ENCODE measurements at regions not wholly inside any gene's neighbourhood (a gene's known extent, or its start where the extent isn't known, plus 50 kb on each side); places are given as distances from the start of the nearest gene placed in this dataset.
A peak's percentile ranks its signal among the peaks of the same experiment; 100 is the strongest.

DNA sequence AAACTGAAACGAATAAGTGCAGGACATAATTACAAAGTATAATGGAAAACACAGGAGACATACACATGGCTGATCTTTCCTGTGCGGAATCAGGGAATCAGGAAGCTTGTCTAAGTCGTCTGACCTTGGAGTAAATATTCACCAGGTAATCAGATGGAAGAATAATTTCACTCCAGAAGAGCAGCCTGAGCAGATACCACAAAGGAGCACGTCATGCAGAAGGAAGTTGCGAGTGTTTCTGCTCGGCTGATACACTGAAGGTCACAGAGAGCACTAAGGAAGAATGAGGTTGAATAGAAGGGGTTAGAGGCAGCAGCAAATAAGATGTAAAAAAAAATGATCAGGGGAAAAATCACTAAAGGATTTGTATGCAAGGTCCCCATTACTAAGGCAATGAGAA is 122.3 kb upstream of the GPC6 start:
- DNase-seq (no peak), ATAC-seq (no peak)
- intact Hi-C loops (cut with DNase I) = no loop called here

GRCh38 chr13:93108111-93108601 is 118.5 kb upstream of the GPC6 start:
- DNase-seq (no peak), ATAC-seq (no peak)
- intact Hi-C loops (cut with DNase I) = no loop called here

DNA sequence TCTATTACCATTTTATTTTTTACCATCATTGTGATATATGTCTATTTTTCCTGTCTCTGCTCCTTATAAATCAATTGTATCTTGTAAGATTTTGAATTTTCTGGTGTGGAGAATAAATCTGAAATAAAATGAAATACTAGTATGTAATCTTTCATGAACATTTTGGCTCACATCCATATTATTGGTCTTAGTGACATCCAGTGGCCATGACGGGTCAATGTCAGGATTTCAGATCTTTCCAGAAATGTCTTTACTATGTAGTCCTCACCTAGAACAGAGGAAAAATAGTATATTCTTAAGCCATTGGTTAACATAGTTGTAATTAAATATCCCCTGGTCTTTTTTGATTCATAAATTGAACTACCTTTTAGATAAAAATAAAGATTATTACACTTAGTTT is 109.8 kb upstream of the GPC6 start:
- DNase-seq (no peak), ATAC-seq (no peak)
- intact Hi-C loops (cut with DNase I) = no loop called here

- intact Hi-C loops (cut with DNase I) = no loop called here
- no peak for DNase-seq
- ATAC-seq = no peak
These were observed 108.5 kb upstream of the GPC6 start for GRCh38 chr13:93118081-93118615.

DNA sequence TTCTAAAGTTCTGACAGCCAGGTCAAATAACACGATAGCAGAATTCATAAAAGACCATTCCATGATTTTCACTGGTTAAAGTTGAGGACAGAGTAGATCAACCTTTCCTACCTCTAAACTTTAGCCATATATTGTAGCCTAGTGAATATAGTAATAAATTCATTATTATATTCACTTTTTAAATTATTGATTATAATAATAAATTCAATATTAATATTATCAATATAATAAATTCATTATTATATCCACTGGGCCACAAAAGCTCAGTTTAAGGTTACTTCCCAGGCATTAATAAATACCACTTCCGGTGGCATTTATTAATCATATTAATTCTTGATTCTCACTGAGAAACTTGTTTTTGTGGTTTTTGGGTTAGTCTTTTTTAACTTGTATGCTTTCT is 85.7 kb upstream of the GPC6 start:
- intact Hi-C loops (cut with DNase I) = no loop called here

GRCh38 chr13:93144031-93144430 is 82.6 kb upstream of the GPC6 start:
- intact Hi-C loops (cut with DNase I) = no loop called here
- no peak for ATAC-seq

More for the DNA sequence above, 85.7 kb upstream of the GPC6 start:
- no peak for DNase-seq
- no peak for ATAC-seq

DNA sequence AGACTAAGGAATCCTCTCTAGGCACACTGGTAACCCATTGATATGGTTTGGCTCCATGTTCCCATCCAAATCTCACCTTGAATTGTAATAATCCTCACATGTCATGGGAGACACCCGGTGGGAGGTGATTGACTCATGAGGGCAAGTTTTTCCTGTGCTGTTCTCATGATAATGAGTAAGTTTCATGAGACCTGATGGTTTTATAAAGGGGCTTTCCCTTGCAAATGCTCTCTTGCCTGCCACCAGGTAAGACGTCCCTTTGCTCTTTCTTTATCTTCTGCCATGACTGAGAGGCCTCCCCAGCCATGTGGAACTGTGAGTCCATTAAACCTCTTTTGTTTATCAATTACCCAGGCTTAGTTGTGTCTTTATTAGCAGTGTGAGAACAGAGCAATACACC is 81.4 kb upstream of the GPC6 start:
- no peak for DNase-seq
- ATAC-seq = no peak
- intact Hi-C loops (cut with DNase I) = no loop called here

More at GRCh38 chr13:93144031-93144430, 82.6 kb upstream of the GPC6 start:
- no peak for DNase-seq

DNA sequence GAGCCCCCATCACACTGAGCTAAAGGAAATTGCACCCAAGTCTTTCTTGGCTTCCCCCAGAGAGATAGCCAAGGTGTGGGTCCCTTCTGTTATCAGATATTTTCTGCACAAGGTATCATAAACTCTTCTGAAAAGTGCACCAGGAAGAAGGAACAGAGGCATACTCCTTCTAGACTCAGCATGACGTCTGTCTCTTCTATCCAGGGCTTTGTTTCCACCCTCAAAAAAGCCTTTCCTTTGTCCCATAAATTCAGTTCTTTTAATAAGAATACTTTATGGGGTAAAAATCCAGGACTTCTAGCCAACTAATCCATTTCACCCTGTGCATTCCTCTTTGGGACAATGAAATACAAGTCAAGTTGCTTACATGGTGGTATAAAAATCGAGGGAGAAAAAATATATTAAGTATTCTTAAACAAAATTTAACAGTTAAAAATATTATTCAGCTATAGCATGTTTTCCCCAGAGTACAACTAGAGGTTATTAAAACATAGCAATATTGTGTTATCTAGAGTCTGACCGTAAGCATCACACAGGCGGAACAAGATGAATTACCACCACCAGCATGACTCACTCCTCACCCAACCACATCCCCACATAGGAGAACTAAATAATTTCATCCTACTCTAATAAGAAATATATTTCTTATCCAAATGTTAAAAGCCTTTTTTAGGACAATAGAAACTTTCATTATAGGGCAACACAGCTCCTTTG is 79.9 kb upstream of the GPC6 start:
- DNase-seq (no peak), ATAC-seq (peak in 1 of 2 donors; percentile 91)
- intact Hi-C loops (cut with DNase I) = no loop called here

DNA sequence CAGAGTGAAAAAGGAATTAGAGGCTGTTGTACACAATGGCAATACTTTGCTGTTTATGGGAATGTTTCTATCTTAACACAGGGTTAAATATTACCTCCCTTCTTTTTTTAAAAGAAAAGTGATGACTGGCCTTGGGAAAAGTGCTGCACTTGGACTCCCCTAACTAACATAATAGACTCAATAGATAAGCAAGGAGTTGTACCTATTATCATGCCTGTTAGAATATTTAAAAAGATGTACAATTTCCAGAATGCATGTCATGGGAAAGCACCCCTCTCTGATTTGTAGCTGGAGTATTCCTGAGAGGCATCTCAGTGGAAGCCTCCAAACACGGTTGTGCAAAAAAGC is 79.3 kb upstream of the GPC6 start:
- DNase-seq = no peak
- ATAC-seq = no peak
- intact Hi-C loops (cut with DNase I) = no loop called here

GRCh38 chr13:93147946-93148345 is 78.7 kb upstream of the GPC6 start:
- intact Hi-C loops (cut with DNase I) = no loop called here
- ATAC-seq (no peak), DNase-seq (no peak)

DNA sequence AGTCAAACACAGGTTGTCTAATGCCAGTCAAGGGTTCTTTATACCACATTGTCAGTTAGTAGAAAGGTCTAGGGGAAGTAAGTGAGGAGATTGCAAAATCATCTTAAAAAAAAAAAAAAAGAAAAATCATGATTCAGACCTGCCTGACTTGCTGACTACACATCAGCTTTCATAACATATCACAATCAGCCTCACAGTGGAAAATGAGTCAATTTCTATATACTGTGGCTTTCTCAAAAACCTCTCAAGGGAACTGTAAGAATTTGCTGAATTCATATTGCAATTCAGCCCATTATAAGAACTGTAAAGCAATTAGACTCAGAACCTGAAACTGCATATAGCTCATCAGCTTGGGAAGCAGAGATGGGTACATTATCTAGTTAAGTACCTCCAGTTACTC is 75.3 kb upstream of the GPC6 start:
- ATAC-seq (peak in 1 of 2 donors; percentile 89), DNase-seq (no peak)
- intact Hi-C loops (cut with DNase I) = no loop called here

DNA sequence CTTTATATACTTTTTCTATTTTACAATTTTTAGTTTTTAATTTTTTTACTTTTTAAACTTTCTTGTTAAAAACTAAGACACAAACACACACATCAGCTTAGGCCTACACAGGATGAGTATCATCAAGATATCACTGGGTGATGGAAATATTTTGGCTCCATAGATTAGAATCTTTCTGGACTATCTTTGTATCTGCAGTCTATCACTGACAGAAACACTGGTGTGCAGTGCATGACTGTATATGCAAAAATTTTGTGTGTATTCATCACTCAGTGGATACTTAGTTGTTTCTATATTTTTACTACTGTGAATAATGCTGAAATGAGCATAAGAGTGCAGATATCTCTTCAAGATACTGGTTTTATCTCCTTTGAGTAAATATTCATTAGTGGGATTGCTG is 68.0 kb upstream of the GPC6 start:
- DNase-seq (no peak), ATAC-seq (no peak)
- intact Hi-C loops (cut with DNase I) = no loop called here

GRCh38 chr13:93169980-93170379 is 56.6 kb upstream of the GPC6 start:
- intact Hi-C loops (cut with DNase I) = no loop called here
- peak in 1 of 2 donors; percentile 72 for ATAC-seq
- no peak for DNase-seq

DNA sequence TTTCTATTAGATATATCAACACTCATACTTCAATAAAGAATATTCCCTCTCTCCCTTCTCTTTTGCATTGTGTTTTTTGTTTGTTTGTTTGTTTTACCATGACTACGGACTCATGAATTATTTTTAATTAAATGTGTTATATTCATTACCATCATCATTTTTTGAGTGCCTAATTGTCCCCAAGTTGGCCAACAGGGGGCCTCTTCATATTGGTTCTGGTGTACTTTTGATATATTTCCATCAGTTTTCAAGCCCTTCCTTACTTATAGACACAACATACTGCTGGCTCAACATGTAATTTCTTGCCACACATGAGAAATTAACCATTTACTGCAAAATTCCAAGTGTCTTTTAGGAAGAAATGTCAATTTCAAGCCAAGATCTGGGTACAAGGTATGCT is 54.5 kb upstream of the GPC6 start:
- intact Hi-C loops (cut with DNase I) = no loop called here
- DNase-seq = no peak
- no peak for ATAC-seq

GRCh38 chr13:93173654-93174053 is 53.0 kb upstream of the GPC6 start:
- intact Hi-C loops (cut with DNase I) = no loop called here
- no peak for DNase-seq
- no peak for ATAC-seq

DNA sequence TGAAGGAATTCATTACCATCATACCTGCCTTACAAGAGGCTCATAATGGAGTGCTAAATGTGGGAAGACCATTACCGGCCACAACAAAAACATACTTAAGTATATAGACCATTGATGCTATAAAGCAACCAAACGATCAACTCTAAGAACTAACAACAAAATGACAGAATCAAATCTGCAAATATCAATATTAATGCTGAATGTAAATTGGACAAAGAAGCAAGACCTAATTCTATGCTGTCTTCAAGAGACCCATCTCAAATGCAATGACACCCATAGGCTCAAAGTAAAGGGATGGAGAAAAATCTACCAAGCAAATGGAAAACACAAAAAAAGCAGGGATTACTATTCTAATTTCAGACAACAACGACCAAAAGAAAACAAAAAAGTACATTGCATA is 52.3 kb upstream of the GPC6 start:
- intact Hi-C loops (cut with DNase I) = no loop called here
- no peak for DNase-seq
- no peak for ATAC-seq
